Neural cell (in vitro differentiated cells): ENCODE measurements at regions not wholly inside any gene's neighbourhood (a gene's known extent, or its start where the extent isn't known, plus 50 kb on each side); places are given as distances from the start of the nearest gene placed in this dataset.

Source experiments
- H2AFZ ChIP-seq: fragments of 200-600, 300-800 bp; sonication (generic), shearing (Covaris generic); 2 replicates; pipeline ENCODE4 v1.6.0; 2014; ENCODE audit warnings: low read depth, mild to moderate bottlenecking, antibody characterized with exemption, low read length, moderate library complexity
- H3F3A ChIP-seq: fragments of 200-600 bp; shearing (Covaris generic); 2 replicates; pipeline ENCODE4 v1.6.1; 2016; ENCODE audit warnings: mild to moderate bottlenecking, moderate library complexity, mixed read lengths, antibody characterized with exemption, low read length; ENCODE audit not compliant: insufficient read depth, poor library complexity, severe bottlenecking
- H3K27ac ChIP-seq: fragments of 200-600, 300-800 bp; sonication (generic), shearing (Covaris generic); 2 replicates; pipeline ENCODE4 v1.5.1; 2014; ENCODE audit warnings: mild to moderate bottlenecking, low read length, moderate library complexity
- H3K27me3 ChIP-seq: fragments of 300-800, 200-600 bp; sonication (generic), shearing (Covaris generic); 2 replicates; pipeline ENCODE4 v1.6.0; 2014; ENCODE audit warnings: mild to moderate bottlenecking, low read depth, low read length, moderate library complexity; ENCODE audit not compliant: insufficient read depth
- H3K36me3 ChIP-seq: fragments of 300-800, 200-600 bp; sonication (generic), shearing (Covaris generic); 2 replicates; pipeline ENCODE4 v1.5.1; 2014; ENCODE audit warnings: mild to moderate bottlenecking, antibody characterized with exemption, low read length, moderate library complexity; ENCODE audit not compliant: insufficient read depth
- H3K4me2 ChIP-seq: fragments of 300-800, 200-600 bp; sonication (generic), shearing (Covaris generic); 2 replicates; pipeline ENCODE4 v1.6.0; 2014; ENCODE audit warnings: mild to moderate bottlenecking, low read length
- H3K4me3 ChIP-seq: fragments of 300-800, 200-600 bp; sonication (generic), shearing (Covaris generic); 2 replicates; pipeline ENCODE4 v1.5.1; 2014; ENCODE audit warnings: mild to moderate bottlenecking, low read length, moderate library complexity
- H3K79me2 ChIP-seq: fragments of 200-600 bp; shearing (Covaris generic); replicated peaks from 2 replicates; pipeline ENCODE4 v1.6.0; 2014; ENCODE audit warnings: mild to moderate bottlenecking, low read length, moderate library complexity; ENCODE audit not compliant: insufficient read depth
- H3K9ac ChIP-seq: fragments of 300-800, 200-600 bp; sonication (generic), shearing (Covaris generic); 2 replicates; pipeline ENCODE4 v1.6.1; 2016; ENCODE audit warnings: mild to moderate bottlenecking, low read length, mixed read lengths
- H3K9me2 ChIP-seq: fragments of 200-600 bp; shearing (Covaris generic); 2 replicates; pipeline ENCODE4 v1.6.1; 2016; ENCODE audit warnings: mild to moderate bottlenecking, low read length, mixed read lengths; ENCODE audit not compliant: insufficient read depth
- H3K9me3 ChIP-seq: fragments of 200-600, 300-800 bp; sonication (generic), shearing (Covaris generic); 2 replicates; pipeline ENCODE4 v1.6.1; 2016; ENCODE audit warnings: mild to moderate bottlenecking, mixed run types, low read length, moderate library complexity, mixed read lengths
- H4K20me1 ChIP-seq: fragments of 200-600 bp; shearing (Covaris generic); 2 replicates; pipeline ENCODE4 v1.6.1; 2016; ENCODE audit warnings: mild to moderate bottlenecking, mixed run types; ENCODE audit not compliant: insufficient read depth
- CTCF ChIP-seq: fragments of 450-650 bp; IDR thresholded peaks from 2 replicates; pipeline ENCODE4 v1.5.1; 2014; ENCODE audit warnings: antibody characterized with exemption, mild to moderate bottlenecking, moderate library complexity; ENCODE audit not compliant: poor library complexity, severe bottlenecking
- EP300 ChIP-seq: fragments of 450-650 bp; conservative IDR thresholded peaks from 2 replicates; pipeline ENCODE4 v1.6.1; 2014; ENCODE audit warnings: antibody characterized with exemption, mild to moderate bottlenecking, moderate library complexity; ENCODE audit not compliant: poor library complexity, severe bottlenecking
- EZH2 ChIP-seq: fragments of 200-600, 300-800 bp; shearing (Covaris generic), sonication (generic); IDR thresholded peaks from 2 replicates; pipeline ENCODE4 v1.6.1; 2014; ENCODE audit warnings: antibody characterized with exemption, low read length, borderline replicate concordance, mild to moderate bottlenecking; ENCODE audit not compliant: insufficient read depth, poor library complexity, severe bottlenecking
- MXI1 ChIP-seq: fragments of 450-650 bp; conservative IDR thresholded peaks from 2 replicates; pipeline ENCODE4 v1.6.1; 2014; ENCODE audit warnings: antibody characterized with exemption, mild to moderate bottlenecking; ENCODE audit not compliant: poor library complexity, severe bottlenecking
- POLR2AphosphoS5 ChIP-seq: IDR thresholded peaks from 2 replicates; pipeline ENCODE4 v1.6.1; 2012
- RAD21 ChIP-seq: fragments of 450-650 bp; conservative IDR thresholded peaks from 2 replicates; pipeline ENCODE4 v1.6.1; 2014; ENCODE audit warnings: antibody characterized with exemption, mild to moderate bottlenecking, moderate library complexity
- REST ChIP-seq: IDR thresholded peaks from 2 replicates; pipeline ENCODE4 v1.6.1; 2012; ENCODE audit warnings: borderline replicate concordance
- SMC3 ChIP-seq: fragments of 450-650 bp; conservative IDR thresholded peaks from 2 replicates; pipeline ENCODE4 v1.6.1; 2014; ENCODE audit warnings: antibody characterized with exemption, mild to moderate bottlenecking, moderate library complexity; ENCODE audit not compliant: poor library complexity
- TAF1 ChIP-seq: IDR thresholded peaks from 2 replicates; pipeline ENCODE4 v1.6.1; 2012; ENCODE audit warnings: low read depth

- no peak overlapping the region for H2AFZ ChIP-seq
- TF ChIP-seq POLR2AphosphoS5: no peak
- no peak for TF ChIP-seq MXI1
- TF ChIP-seq CTCF: no peak
- TF ChIP-seq SMC3: no peak
- TF ChIP-seq REST: no peak
- no peak for TF ChIP-seq EZH2
- no peak for TF ChIP-seq EP300
- TF ChIP-seq RAD21: no peak
- no peak for TF ChIP-seq TAF1
- H3K27me3 ChIP-seq: no peaks in the 10 kb centered on the region
- H3K9me3 ChIP-seq: no peaks in the 10 kb centered on the region
- H3F3A ChIP-seq: no peaks in the 10 kb centered on the region
- H3K79me2 ChIP-seq: no peaks in the 10 kb centered on the region
- H3K9ac ChIP-seq: no peak overlapping the region
- no peaks in the 10 kb centered on the region for H3K36me3 ChIP-seq
- no peaks in the 10 kb centered on the region for H4K20me1 ChIP-seq
- no peak overlapping the region for H3K27ac ChIP-seq
- no peaks in the 10 kb centered on the region for H3K9me2 ChIP-seq
- H3K4me3 ChIP-seq: no peak overlapping the region
- no peak overlapping the region for H3K4me2 ChIP-seq
Measured at GRCh38 chr2:14567561-14567960, 65.0 kb upstream of the LRATD1 start.

GRCh38 chr2:14569294-14569693, 63.2 kb upstream of the LRATD1 start:
- TF ChIP-seq POLR2AphosphoS5: no peak
- Histone ChIP-seq H3K36me3 (no peaks in the 10 kb centered on the region), H3K27me3 (no peaks in the 10 kb centered on the region)

GRCh38 chr2:14572633-14573032, 59.9 kb upstream of the LRATD1 start:
- no peaks in the 10 kb centered on the region for H3K9me3 ChIP-seq
- H3F3A ChIP-seq: no peaks in the 10 kb centered on the region
- no peak overlapping the region for H3K4me3 ChIP-seq
- H3K27ac ChIP-seq: no peak overlapping the region
- H3K9ac ChIP-seq: no peak overlapping the region
- H3K36me3 ChIP-seq: no peaks in the 10 kb centered on the region
- H3K79me2 ChIP-seq: no peaks in the 10 kb centered on the region
- H3K9me2 ChIP-seq: no peaks in the 10 kb centered on the region
- H3K27me3 ChIP-seq: no peaks in the 10 kb centered on the region
- no peaks in the 10 kb centered on the region for H4K20me1 ChIP-seq
- H3K4me2 ChIP-seq: no peak overlapping the region
- TF ChIP-seq REST (no peak), MXI1 (no peak), POLR2AphosphoS5 (no peak), EZH2 (no peak), CTCF (no peak), TAF1 (no peak), RAD21 (no peak), SMC3 (no peak), EP300 (no peak)
- H2AFZ ChIP-seq: no peak overlapping the region

More at GRCh38 chr2:14569294-14569693, 63.2 kb upstream of the LRATD1 start:
- no peak overlapping the region for H3K4me2 ChIP-seq
- H3K9me3 ChIP-seq: no peaks in the 10 kb centered on the region
- H3F3A ChIP-seq: no peaks in the 10 kb centered on the region
- no peak overlapping the region for H3K4me3 ChIP-seq
- H3K9ac ChIP-seq: no peak overlapping the region
- no peaks in the 10 kb centered on the region for H4K20me1 ChIP-seq
- H3K79me2 ChIP-seq: no peaks in the 10 kb centered on the region
- H3K9me2 ChIP-seq: no peaks in the 10 kb centered on the region
- H2AFZ ChIP-seq: no peak overlapping the region
- no peak overlapping the region for H3K27ac ChIP-seq
